RWPE2 (cell line): ENCODE measurements at regions not wholly inside any gene's neighbourhood (a gene's known extent, or its start where the extent isn't known, plus 50 kb on each side); places are given as distances from the start of the nearest gene placed in this dataset.

Source experiments
- ATAC-seq: fragments of 200-7000 bp; cut with Tn5 transposase; 3 replicates; pipeline ENCODE4 v1.9.1; 2021; ENCODE audit warnings: low read depth
- DNase-seq: peaks from one replicate; pipeline ENCODE4 v3.0.0-alpha.2; 2020; ENCODE audit warnings: low spot score
- H3K27ac ChIP-seq: fragments of 450-650 bp; 2 replicates; pipeline ENCODE4 v1.5.1; 2017; ENCODE audit warnings: mild to moderate bottlenecking; ENCODE audit not compliant: poor library complexity, severe bottlenecking
- H3K27me3 ChIP-seq: fragments of 250-450 bp; sonication (Bioruptor Pico); 2 replicates; pipeline ENCODE4 v1.5.1; 2021; ENCODE audit warnings: mild to moderate bottlenecking, moderate library complexity; ENCODE audit not compliant: insufficient read depth, poor library complexity, severe bottlenecking
- H3K36me3 ChIP-seq: fragments of 250-450 bp; sonication (Bioruptor Pico); 2 replicates; pipeline ENCODE4 v1.5.1; 2020; ENCODE audit warnings: low read depth, mild to moderate bottlenecking, moderate library complexity
- H3K4me1 ChIP-seq: fragments of 250-450 bp; sonication (Bioruptor Pico); 2 replicates; pipeline ENCODE4 v1.5.1; 2021; ENCODE audit warnings: mild to moderate bottlenecking, moderate library complexity; ENCODE audit not compliant: insufficient read depth, poor library complexity, severe bottlenecking
- H3K4me3 ChIP-seq: fragments of 250-450 bp; sonication (Bioruptor Pico); 2 replicates; pipeline ENCODE4 v1.5.1; 2021; ENCODE audit warnings: mild to moderate bottlenecking, moderate library complexity; ENCODE audit not compliant: severe bottlenecking
- H3K9me3 ChIP-seq: fragments of 250-450 bp; sonication (Bioruptor Pico); 2 replicates; pipeline ENCODE4 v1.5.1; 2021; ENCODE audit warnings: mild to moderate bottlenecking, moderate library complexity; ENCODE audit not compliant: severe bottlenecking
- CTCF ChIP-seq: fragments of 450-650 bp; IDR thresholded peaks from one replicate; pipeline ENCODE4 v1.5.1; 2017; ENCODE audit warnings: mild to moderate bottlenecking, moderate library complexity; ENCODE audit not compliant: poor library complexity, severe bottlenecking

- H3K9me3 ChIP-seq = no peaks in the 10 kb centered on the region
- no peaks in the 10 kb centered on the region for H3K27me3 ChIP-seq
- ATAC-seq = no peak
- no peaks in the 10 kb centered on the region for H3K4me1 ChIP-seq
- H3K4me3 ChIP-seq = no peak overlapping the region
- no peak for TF ChIP-seq CTCF
- DNase-seq = no peak
- no peak overlapping the region for H3K27ac ChIP-seq
- no peaks in the 10 kb centered on the region for H3K36me3 ChIP-seq
Measured at GRCh38 chr5:19018822-19019221, 969.2 kb downstream of the CDH18 start.

- no peak for TF ChIP-seq CTCF
- DNase-seq (no peak), ATAC-seq (no peak)
- no peak overlapping the region for H3K27ac ChIP-seq
- H3K4me1 ChIP-seq = no peaks in the 10 kb centered on the region
- H3K27me3 ChIP-seq = no peaks in the 10 kb centered on the region
- H3K9me3 ChIP-seq = no peaks in the 10 kb centered on the region
- H3K4me3 ChIP-seq = no peak overlapping the region
- no peaks in the 10 kb centered on the region for H3K36me3 ChIP-seq
Measured at GRCh38 chr5:19031491-19031890, 956.5 kb downstream of the CDH18 start.

GRCh38 chr5:19035816-19036215 lies 952.2 kb downstream of the CDH18 start:
- ATAC-seq (no peak), DNase-seq (no peak)
- Histone ChIP-seq H3K4me3 (no peak overlapping the region), H3K4me1 (no peaks in the 10 kb centered on the region), H3K9me3 (no peaks in the 10 kb centered on the region), H3K27ac (no peak overlapping the region), H3K36me3 (no peaks in the 10 kb centered on the region), H3K27me3 (no peaks in the 10 kb centered on the region)
- TF ChIP-seq CTCF = no peak

- Histone ChIP-seq H3K9me3 (no peaks in the 10 kb centered on the region), H3K4me1 (no peaks in the 10 kb centered on the region), H3K27me3 (peaks cover 9% of the 10 kb centered on the region), H3K27ac (no peak overlapping the region), H3K4me3 (no peak overlapping the region), H3K36me3 (no peaks in the 10 kb centered on the region)
- no peak for ATAC-seq
- DNase-seq = no peak
- no peak for TF ChIP-seq CTCF
Measured at GRCh38 chr5:19042106-19042505, 945.9 kb downstream of the CDH18 start.

- Histone ChIP-seq H3K4me3 (no peak overlapping the region), H3K27ac (no peak overlapping the region), H3K4me1 (no peaks in the 10 kb centered on the region), H3K9me3 (no peaks in the 10 kb centered on the region), H3K27me3 (peaks cover 9% of the 10 kb centered on the region), H3K36me3 (no peaks in the 10 kb centered on the region)
- TF ChIP-seq CTCF = no peak
- ATAC-seq (no peak), DNase-seq (no peak)
Measured at GRCh38 chr5:19044311-19044710, 943.7 kb downstream of the CDH18 start.
